IMR-90 (cell line): ENCODE measurements at regions not wholly inside any gene's neighbourhood (a gene's known extent, or its start where the extent isn't known, plus 50 kb on each side); places are given as distances from the start of the nearest gene placed in this dataset.

ENCODE experiments used
- ATAC-seq: fragments of 200-7000 bp; cut with Tn5 transposase; 2 replicates; pipeline ENCODE4 v1.9.1; 2020; ENCODE audit warnings: low read depth, mild to moderate bottlenecking, moderate library complexity
- BruUV-seq: library from RNA; stranded (reverse); fragments of 400-500 nt; replicated peaks from 2 replicates; lab custom pipeline; 2021; lab: Mats Ljungman, UMichigan
- CTCF ChIA-PET: fragments of 300-600 bp; formaldehyde crosslinking; extraction: SDS; loops from one replicate; lab custom pipeline; 2021; ENCODE audit warnings: antibody characterized with exemption; lab: Yijun Ruan, JAX
- POLR2A ChIA-PET: fragments of 300-600 bp; sonication (Branson Sonifier 250); formaldehyde crosslinking; loops from one replicate; lab custom pipeline; 2022; ENCODE audit warnings: antibody characterized with exemption; ENCODE audit not compliant: unreplicated experiment; lab: Charles Lee
- DNase-seq: peaks from one replicate; pipeline ENCODE4 v3.0.0; 2013
- H2AFZ ChIP-seq: replicated peaks from 2 replicates; pipeline ENCODE3; 2013; ENCODE audit warnings: low read length, mild to moderate bottlenecking; ENCODE audit not compliant: poor library complexity
- H2AK5ac ChIP-seq: 2 replicates; pipeline ENCODE4 v1.6.1; 2013; ENCODE audit warnings: low read depth, low read length, inconsistent platforms
- H2AK9ac ChIP-seq: replicated peaks from 2 replicates; pipeline ENCODE3; 2013; ENCODE audit warnings: mild to moderate bottlenecking, low read depth, low read length, moderate library complexity; ENCODE audit not compliant: poor library complexity
- H2BK120ac ChIP-seq: 2 replicates; pipeline ENCODE4 v1.6.1; 2013; ENCODE audit warnings: low read depth, low read length, inconsistent platforms
- H2BK15ac ChIP-seq: 3 replicates; pipeline ENCODE4 v1.6.1; 2013; ENCODE audit warnings: low read depth, low read length, inconsistent platforms
- H2BK20ac ChIP-seq: 2 replicates; pipeline ENCODE4 v1.6.1; 2013; ENCODE audit warnings: low read depth, mild to moderate bottlenecking, inconsistent platforms, low read length, moderate library complexity
- H2BK5ac ChIP-seq: 2 replicates; pipeline ENCODE4 v1.6.1; 2013; ENCODE audit warnings: mild to moderate bottlenecking, low read depth, low read length, inconsistent platforms; ENCODE audit not compliant: poor library complexity, severe bottlenecking
- H3K14ac ChIP-seq: replicated peaks from 2 replicates; pipeline ENCODE4 v1.6.1; 2013; ENCODE audit warnings: low read depth, low read length, inconsistent platforms
- H3K18ac ChIP-seq: 2 replicates; pipeline ENCODE4 v1.6.1; 2013; ENCODE audit warnings: low read depth, low read length, control low read depth
- H3K23ac ChIP-seq: 2 replicates; pipeline ENCODE4 v1.6.1; 2013; ENCODE audit warnings: low read depth, low read length, inconsistent platforms
- H3K27ac ChIP-seq: 2 replicates; pipeline ENCODE4 v1.5.1; 2013; ENCODE audit warnings: mild to moderate bottlenecking, control low read depth, low read length; ENCODE audit not compliant: insufficient read depth
- H3K27me3 ChIP-seq: 2 replicates; pipeline ENCODE4 v1.6.1; 2013; ENCODE audit warnings: low read length; ENCODE audit not compliant: control insufficient read depth, insufficient read depth
- H3K36me3 ChIP-seq: 2 replicates; pipeline ENCODE4 v1.6.1; 2013; ENCODE audit warnings: low read length, mixed read lengths; ENCODE audit not compliant: control insufficient read depth, insufficient read depth
- H3K4ac ChIP-seq: 2 replicates; pipeline ENCODE4 v1.6.1; 2013; ENCODE audit warnings: low read depth, low read length, inconsistent platforms
- H3K4me1 ChIP-seq: 2 replicates; pipeline ENCODE4 v1.6.1; 2013; ENCODE audit warnings: low read length, mixed read lengths; ENCODE audit not compliant: control insufficient read depth, insufficient read depth
- H3K4me2 ChIP-seq: 2 replicates; pipeline ENCODE4 v1.6.1; 2013; ENCODE audit warnings: low read depth, mild to moderate bottlenecking, control low read depth, low read length, moderate library complexity
- H3K4me3 ChIP-seq: 2 replicates; pipeline ENCODE4 v1.5.1; 2013; ENCODE audit warnings: low read depth, mild to moderate bottlenecking, control low read depth, low read length, moderate library complexity; ENCODE audit not compliant: insufficient read depth
- H3K56ac ChIP-seq: 2 replicates; pipeline ENCODE4 v1.6.1; 2013; ENCODE audit warnings: low read length, inconsistent platforms; ENCODE audit not compliant: insufficient read depth; ENCODE audit errors: extremely low read depth
- H3K79me1 ChIP-seq, 2 experiments: 2 replicates each; pipeline ENCODE4 v1.6.1; 2013; ENCODE audit warnings: low read length in 2 of 2, inconsistent platforms in 1 of 2, low read depth in 1 of 2
- H3K9ac ChIP-seq: 2 replicates; pipeline ENCODE4 v1.6.1; 2013; ENCODE audit warnings: low read depth, low read length, control low read depth
- H3K9me1 ChIP-seq: 2 replicates; pipeline ENCODE4 v1.6.1; 2013; ENCODE audit warnings: low read length, inconsistent platforms; ENCODE audit not compliant: insufficient read depth
- H3K9me3 ChIP-seq: 2 replicates; pipeline ENCODE4 v1.6.1; 2013; ENCODE audit warnings: low read length; ENCODE audit not compliant: control insufficient read depth, insufficient read depth
- H4K20me1 ChIP-seq: 2 replicates; pipeline ENCODE4 v1.6.1; 2013; ENCODE audit warnings: low read length, inconsistent platforms; ENCODE audit not compliant: insufficient read depth
- H4K5ac ChIP-seq: 2 replicates; pipeline ENCODE4 v1.6.1; 2013; ENCODE audit warnings: mild to moderate bottlenecking, low read depth, low read length, control low read depth
- H4K8ac ChIP-seq, 2 experiments: 2 replicates each; pipeline ENCODE4 v1.6.1; 2013; ENCODE audit warnings: low read depth in 2 of 2, low read length in 2 of 2, control low read depth in 1 of 2, inconsistent platforms in 1 of 2
- H4K91ac ChIP-seq: 2 replicates; pipeline ENCODE4 v1.6.1; 2013; ENCODE audit warnings: low read depth, low read length, inconsistent platforms; ENCODE audit not compliant: insufficient read depth
- BHLHE40 ChIP-seq: fragments of 150-350 bp; IDR thresholded peaks from 2 replicates; pipeline ENCODE4 v1.6.1; 2016; ENCODE audit warnings: mild to moderate bottlenecking, low read depth, low read length
- CHD1 ChIP-seq: IDR thresholded peaks from 2 replicates; pipeline ENCODE4 v1.6.1; 2012; ENCODE audit warnings: low read depth, low read length, improper control_type of control experiment
- CTCF ChIP-seq: conservative IDR thresholded peaks from 2 replicates; pipeline ENCODE4 v1.5.1; 2012; ENCODE audit warnings: mild to moderate bottlenecking, low read depth, low read length, improper control_type of control experiment
- ELK1 ChIP-seq: fragments of 150-350 bp; IDR thresholded peaks from 2 replicates; pipeline ENCODE4 v1.6.1; 2016; ENCODE audit warnings: low read depth, mild to moderate bottlenecking, low read length, moderate library complexity, borderline replicate concordance
- FOS ChIP-seq: fragments of 150-350 bp; IDR thresholded peaks from 2 replicates; pipeline ENCODE4 v1.6.1; 2016; ENCODE audit warnings: low read depth, low read length
- MAFK ChIP-seq: IDR thresholded peaks from 2 replicates; pipeline ENCODE4 v1.6.1; 2012; ENCODE audit warnings: low read depth, low read length, improper control_type of control experiment
- MAZ ChIP-seq: IDR thresholded peaks from 2 replicates; pipeline ENCODE4 v1.6.1; 2012; ENCODE audit warnings: low read depth, mild to moderate bottlenecking, low read length, improper control_type of control experiment, moderate library complexity, borderline replicate concordance
- MXI1 ChIP-seq: IDR thresholded peaks from 2 replicates; pipeline ENCODE4 v1.6.1; 2012; ENCODE audit warnings: low read depth, mild to moderate bottlenecking, low read length, moderate library complexity, borderline replicate concordance
- POLR2A ChIP-seq: IDR thresholded peaks from 2 replicates; pipeline ENCODE4 v1.6.1; 2012; ENCODE audit warnings: mild to moderate bottlenecking, low read depth, low read length
- RCOR1 ChIP-seq: IDR thresholded peaks from 2 replicates; pipeline ENCODE4 v1.6.1; 2012; ENCODE audit warnings: mild to moderate bottlenecking, low read length, improper control_type of control experiment; ENCODE audit not compliant: insufficient replicate concordance
- SMC3 ChIP-seq: fragments of 150-350 bp; IDR thresholded peaks from 2 replicates; pipeline ENCODE4 v1.6.1; 2016; ENCODE audit warnings: low read depth, mild to moderate bottlenecking, antibody characterized with exemption, low read length, moderate library complexity
- USF2 ChIP-seq: fragments of 150-350 bp; IDR thresholded peaks from 2 replicates; pipeline ENCODE4 v1.6.1; 2017; ENCODE audit warnings: mild to moderate bottlenecking, antibody characterized with exemption, low read length, low read depth
- WGBS, 2 experiments: methylation state at CpG; one replicate each; pipeline versions ENCODE4 v1.1.5 to v1.1.7; 2013; ENCODE audit warnings: missing lambda C conversion rate in 2 of 2; ENCODE audit not compliant: insufficient read length in 1 of 2; ENCODE audit errors: extremely low coverage in 2 of 2; 5-methylcytosine and 5-hydroxymethylcytosine counted together
- dilution Hi-C: fragments of 300-500 bp; cut with HindIII; formaldehyde crosslinking; loops from one replicate; pipeline ENCODE4 v1.14.3; 2018; ENCODE audit warnings: low sequenced_read_pairs; ENCODE audit not compliant: unreplicated experiment
- in situ Hi-C: fragments of 300-500 bp; cut with MboI; formaldehyde crosslinking; loops from 3 replicates; pipeline ENCODE4 v1.14.3; 2019; ENCODE audit warnings: low sequenced_read_pairs, inconsistent platforms, mixed read lengths
- intact Hi-C: fragments of 100-400 bp; cut with micrococcal nuclease; formaldehyde crosslinking; loops from 2 replicates; pipeline ENCODE4 v1.10.0; 2022

- Histone ChIP-seq H2BK120ac (no peak overlapping the region), H3K27ac (no peak overlapping the region), H2BK5ac (no peak overlapping the region), H3K4ac (no peak overlapping the region), H2AFZ (no peak overlapping the region), H3K4me2 (no peak overlapping the region), H3K14ac (no peak overlapping the region), H3K4me3 (no peak overlapping the region), H3K36me3 (no peaks in the 10 kb centered on the region), H3K56ac (no peak overlapping the region), H3K9me3 (peaks cover 54% of the 10 kb centered on the region), H3K18ac (no peak overlapping the region), H4K91ac (no peak overlapping the region), H3K9ac (no peak overlapping the region), H2BK20ac (no peak overlapping the region), H4K8ac (no peak overlapping the region), H3K79me1 (no peaks in the 10 kb centered on the region), H3K23ac (no peak overlapping the region), H3K9me1 (no peaks in the 10 kb centered on the region), H3K4me1 (no peaks in the 10 kb centered on the region), H3K27me3 (no peaks in the 10 kb centered on the region), H2BK15ac (no peak overlapping the region), H4K20me1 (no peaks in the 10 kb centered on the region), H4K5ac (no peak overlapping the region), H2AK5ac (no peak overlapping the region), H2AK9ac (no peak overlapping the region)
- TF ChIP-seq FOS (no peak), SMC3 (no peak), USF2 (no peak), BHLHE40 (no peak), CHD1 (no peak), POLR2A (no peak), RCOR1 (no peak), ELK1 (no peak), CTCF (no peak), MAZ (no peak), MXI1 (no peak), MAFK (no peak)
- BruUV-seq = no TSS peak
- POLR2A ChIA-PET = no interaction called here
- in situ Hi-C loops = no loop called here
- dilution Hi-C loops = no loop called here
- intact Hi-C loops = no loop called here
- DNase-seq = no peak
- CTCF ChIA-PET = no interaction called here
- WGBS, 2 experiments = 81% methylated on average over 7 of the region's 27 CpGs; no CpG with 5 or more reads in 1 of the 2 experiments
- no peak for ATAC-seq
Measured at GRCh38 chr12:37543966-37544668, 772.5 kb upstream of the ALG10B start.
